Gastrocnemius medialis (tissue), 4 donors: ENCODE measurements at regions not wholly inside any gene's neighbourhood (a gene's known extent, or its start where the extent isn't known, plus 50 kb on each side); places are given as distances from the start of the nearest gene placed in this dataset.

Source experiments
- POLR2A ChIP-seq, 2 donors: fragments of 450-650 bp; IDR thresholded peaks; one replicate each; pipeline ENCODE4 v1.6.1; 2017; ENCODE audit warnings: antibody characterized with exemption in 2 of 2, mild to moderate bottlenecking in 2 of 2, moderate library complexity in 2 of 2
- TF ChIP-seq, protein P1 (sequence below), 5 experiments: fragments of 450-650 bp in 3 of 5; fragments of 200-600 bp in 2 of 5; sonication (generic) in 2 of 5; IDR thresholded peaks in 4 of 5; conservative IDR thresholded peaks in 1 of 5; 1 replicate in 4 of 5; 2 replicates in 1 of 5; pipeline ENCODE4 v1.5.1; 2016 to 2019; ENCODE audit warnings: antibody characterized with exemption in 5 of 5, mild to moderate bottlenecking in 3 of 5, moderate library complexity in 3 of 5

DNA sequence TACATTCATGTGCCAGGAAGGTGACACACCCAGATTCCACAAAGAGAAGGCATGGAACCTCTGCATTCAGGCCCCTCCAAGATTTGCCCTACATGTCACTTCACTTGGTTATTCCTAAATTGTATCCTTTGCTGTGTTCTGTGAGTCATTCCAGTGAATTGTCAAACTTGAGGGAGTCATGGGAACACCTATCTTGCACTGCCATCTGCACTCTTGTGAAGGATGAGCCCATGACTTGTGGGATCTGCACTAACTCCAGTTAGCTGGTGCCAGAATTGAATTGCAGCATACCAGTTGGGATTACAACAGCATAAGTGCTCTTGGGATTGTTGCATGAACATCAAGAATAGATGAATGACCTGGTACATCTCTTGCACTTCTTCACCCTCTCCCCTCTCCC lies 1288.0 kb upstream of the ZEB2 start:
- TF ChIP-seq, protein P1, sequence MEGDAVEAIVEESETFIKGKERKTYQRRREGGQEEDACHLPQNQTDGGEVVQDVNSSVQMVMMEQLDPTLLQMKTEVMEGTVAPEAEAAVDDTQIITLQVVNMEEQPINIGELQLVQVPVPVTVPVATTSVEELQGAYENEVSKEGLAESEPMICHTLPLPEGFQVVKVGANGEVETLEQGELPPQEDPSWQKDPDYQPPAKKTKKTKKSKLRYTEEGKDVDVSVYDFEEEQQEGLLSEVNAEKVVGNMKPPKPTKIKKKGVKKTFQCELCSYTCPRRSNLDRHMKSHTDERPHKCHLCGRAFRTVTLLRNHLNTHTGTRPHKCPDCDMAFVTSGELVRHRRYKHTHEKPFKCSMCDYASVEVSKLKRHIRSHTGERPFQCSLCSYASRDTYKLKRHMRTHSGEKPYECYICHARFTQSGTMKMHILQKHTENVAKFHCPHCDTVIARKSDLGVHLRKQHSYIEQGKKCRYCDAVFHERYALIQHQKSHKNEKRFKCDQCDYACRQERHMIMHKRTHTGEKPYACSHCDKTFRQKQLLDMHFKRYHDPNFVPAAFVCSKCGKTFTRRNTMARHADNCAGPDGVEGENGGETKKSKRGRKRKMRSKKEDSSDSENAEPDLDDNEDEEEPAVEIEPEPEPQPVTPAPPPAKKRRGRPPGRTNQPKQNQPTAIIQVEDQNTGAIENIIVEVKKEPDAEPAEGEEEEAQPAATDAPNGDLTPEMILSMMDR (IDR thresholded peaks at IDR 0.05 in 4 of 5, conservative IDR thresholded peaks at IDR 0.05 in 1 of 5): no peak
- no peak for TF ChIP-seq POLR2A (IDR thresholded peaks at IDR 0.05)
